Ishikawa (cell line): ENCODE measurements at regions not wholly inside any gene's neighbourhood (a gene's known extent, or its start where the extent isn't known, plus 50 kb on each side); places are given as distances from the start of the nearest gene placed in this dataset.

Experiments used
- CEBPB ChIP-seq: IDR thresholded peaks from 2 replicates; pipeline ENCODE4 v1.6.1; 2012
- CREB1 ChIP-seq: IDR thresholded peaks from 2 replicates; pipeline ENCODE4 v1.6.1; 2012; ENCODE audit warnings: low read depth
- EGR1 ChIP-seq: IDR thresholded peaks from 2 replicates; pipeline ENCODE4 v1.6.1; 2012
- EP300 ChIP-seq: IDR thresholded peaks from 2 replicates; pipeline ENCODE4 v1.6.1; 2012; ENCODE audit warnings: borderline replicate concordance
- FOXM1 ChIP-seq: IDR thresholded peaks from 2 replicates; pipeline ENCODE4 v1.6.1; 2012; ENCODE audit warnings: low read depth, borderline replicate concordance
- NFIC ChIP-seq: IDR thresholded peaks from 2 replicates; pipeline ENCODE4 v1.6.1; 2012
- RAD21 ChIP-seq: IDR thresholded peaks from 2 replicates; pipeline ENCODE4 v1.6.1; 2012; ENCODE audit warnings: low read depth
- TAF1 ChIP-seq: IDR thresholded peaks from 2 replicates; pipeline ENCODE4 v1.6.1; 2012; ENCODE audit warnings: low read depth, mild to moderate bottlenecking
- TCF12 ChIP-seq: IDR thresholded peaks from 2 replicates; pipeline ENCODE4 v1.6.1; 2012; ENCODE audit warnings: low read depth
- TEAD4 ChIP-seq: IDR thresholded peaks from 2 replicates; pipeline ENCODE4 v1.6.1; 2012
- YY1 ChIP-seq: IDR thresholded peaks from 2 replicates; pipeline ENCODE4 v1.6.1; 2012; ENCODE audit warnings: low read depth
- ZBTB7A ChIP-seq: IDR thresholded peaks from 2 replicates; pipeline ENCODE4 v1.6.1; 2012; ENCODE audit warnings: low read depth
- TF ChIP-seq, protein P1 (sequence below): IDR thresholded peaks from 2 replicates; pipeline ENCODE4 v1.6.1; 2012
- TF ChIP-seq, protein P2 (sequence below): IDR thresholded peaks from 2 replicates; pipeline ENCODE4 v1.6.1; 2012; ENCODE audit warnings: low read depth, mild to moderate bottlenecking
- TF ChIP-seq, protein P3 (sequence below): IDR thresholded peaks from 2 replicates; pipeline ENCODE4 v1.6.1; 2012

DNA sequence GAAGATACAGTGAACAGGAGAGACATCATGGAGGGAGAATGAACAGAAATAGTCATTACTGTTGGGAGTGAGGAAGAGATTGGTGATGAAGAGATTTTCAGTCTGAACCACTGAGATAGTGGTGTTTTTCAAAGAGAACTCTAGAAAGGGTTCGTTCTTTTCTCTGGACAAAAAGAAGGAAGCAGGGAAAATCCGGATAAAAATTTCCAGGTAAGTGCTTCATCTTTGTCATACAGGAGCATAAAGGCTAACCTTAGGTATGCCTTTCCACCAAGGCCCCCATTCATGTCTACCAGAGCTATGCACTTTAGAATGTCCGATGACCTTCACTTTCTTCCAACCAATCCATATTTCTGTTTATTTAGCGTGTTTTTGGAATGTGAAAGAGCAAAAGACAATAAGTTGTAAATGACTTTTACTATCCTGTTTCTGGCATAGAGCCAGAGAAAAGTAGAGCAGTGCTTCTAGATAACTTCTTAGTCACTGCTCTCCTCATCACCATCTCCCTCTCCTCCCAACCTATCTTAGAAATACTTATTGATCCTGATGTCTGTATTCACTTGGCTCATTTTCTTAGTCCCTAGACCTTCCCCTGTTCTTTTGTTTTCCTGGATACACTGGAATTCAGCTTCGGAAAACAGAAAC, 116.5 kb downstream of the TTC6 start:
- TF ChIP-seq EGR1 (no peak), CEBPB (no peak), EP300 (no peak), NFIC (no peak), RAD21 (no peak), FOXM1 (no peak), TEAD4 (no peak)
- TF ChIP-seq, protein P1, sequence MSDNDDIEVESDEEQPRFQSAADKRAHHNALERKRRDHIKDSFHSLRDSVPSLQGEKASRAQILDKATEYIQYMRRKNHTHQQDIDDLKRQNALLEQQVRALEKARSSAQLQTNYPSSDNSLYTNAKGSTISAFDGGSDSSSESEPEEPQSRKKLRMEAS: no peak
- TF ChIP-seq, protein P2, sequence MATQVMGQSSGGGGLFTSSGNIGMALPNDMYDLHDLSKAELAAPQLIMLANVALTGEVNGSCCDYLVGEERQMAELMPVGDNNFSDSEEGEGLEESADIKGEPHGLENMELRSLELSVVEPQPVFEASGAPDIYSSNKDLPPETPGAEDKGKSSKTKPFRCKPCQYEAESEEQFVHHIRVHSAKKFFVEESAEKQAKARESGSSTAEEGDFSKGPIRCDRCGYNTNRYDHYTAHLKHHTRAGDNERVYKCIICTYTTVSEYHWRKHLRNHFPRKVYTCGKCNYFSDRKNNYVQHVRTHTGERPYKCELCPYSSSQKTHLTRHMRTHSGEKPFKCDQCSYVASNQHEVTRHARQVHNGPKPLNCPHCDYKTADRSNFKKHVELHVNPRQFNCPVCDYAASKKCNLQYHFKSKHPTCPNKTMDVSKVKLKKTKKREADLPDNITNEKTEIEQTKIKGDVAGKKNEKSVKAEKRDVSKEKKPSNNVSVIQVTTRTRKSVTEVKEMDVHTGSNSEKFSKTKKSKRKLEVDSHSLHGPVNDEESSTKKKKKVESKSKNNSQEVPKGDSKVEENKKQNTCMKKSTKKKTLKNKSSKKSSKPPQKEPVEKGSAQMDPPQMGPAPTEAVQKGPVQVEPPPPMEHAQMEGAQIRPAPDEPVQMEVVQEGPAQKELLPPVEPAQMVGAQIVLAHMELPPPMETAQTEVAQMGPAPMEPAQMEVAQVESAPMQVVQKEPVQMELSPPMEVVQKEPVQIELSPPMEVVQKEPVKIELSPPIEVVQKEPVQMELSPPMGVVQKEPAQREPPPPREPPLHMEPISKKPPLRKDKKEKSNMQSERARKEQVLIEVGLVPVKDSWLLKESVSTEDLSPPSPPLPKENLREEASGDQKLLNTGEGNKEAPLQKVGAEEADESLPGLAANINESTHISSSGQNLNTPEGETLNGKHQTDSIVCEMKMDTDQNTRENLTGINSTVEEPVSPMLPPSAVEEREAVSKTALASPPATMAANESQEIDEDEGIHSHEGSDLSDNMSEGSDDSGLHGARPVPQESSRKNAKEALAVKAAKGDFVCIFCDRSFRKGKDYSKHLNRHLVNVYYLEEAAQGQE: no peak

DNA sequence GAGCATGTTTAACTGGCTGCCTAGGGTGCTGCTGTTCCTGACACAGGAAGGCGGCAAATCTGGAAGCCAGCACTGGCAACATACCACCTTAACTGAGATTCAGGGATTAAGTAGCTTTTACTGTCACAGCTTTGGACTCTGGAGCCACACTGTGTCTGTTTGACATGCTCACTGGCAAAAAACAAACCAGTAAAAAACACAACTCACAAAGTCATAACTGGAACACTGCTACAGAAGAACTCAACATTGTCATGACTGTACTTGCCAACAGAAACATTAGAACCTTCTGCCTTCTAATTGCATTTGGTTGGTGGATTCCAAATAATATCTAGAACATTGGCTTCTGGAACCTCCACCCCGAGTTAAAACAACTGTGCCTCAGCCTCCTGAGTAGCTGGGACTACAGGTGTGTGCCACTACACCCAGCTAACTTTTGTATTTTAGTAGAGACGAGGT, 117.6 kb downstream of the TTC6 start:
- TF ChIP-seq ZBTB7A: no peak
- no peak for TF ChIP-seq EP300
- TF ChIP-seq YY1: no peak
- no peak for TF ChIP-seq FOXM1
- TF ChIP-seq, protein P3, sequence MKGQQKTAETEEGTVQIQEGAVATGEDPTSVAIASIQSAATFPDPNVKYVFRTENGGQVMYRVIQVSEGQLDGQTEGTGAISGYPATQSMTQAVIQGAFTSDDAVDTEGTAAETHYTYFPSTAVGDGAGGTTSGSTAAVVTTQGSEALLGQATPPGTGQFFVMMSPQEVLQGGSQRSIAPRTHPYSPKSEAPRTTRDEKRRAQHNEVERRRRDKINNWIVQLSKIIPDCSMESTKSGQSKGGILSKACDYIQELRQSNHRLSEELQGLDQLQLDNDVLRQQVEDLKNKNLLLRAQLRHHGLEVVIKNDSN: no peak
- TF ChIP-seq CEBPB: no peak
- no peak for TF ChIP-seq TCF12

DNA sequence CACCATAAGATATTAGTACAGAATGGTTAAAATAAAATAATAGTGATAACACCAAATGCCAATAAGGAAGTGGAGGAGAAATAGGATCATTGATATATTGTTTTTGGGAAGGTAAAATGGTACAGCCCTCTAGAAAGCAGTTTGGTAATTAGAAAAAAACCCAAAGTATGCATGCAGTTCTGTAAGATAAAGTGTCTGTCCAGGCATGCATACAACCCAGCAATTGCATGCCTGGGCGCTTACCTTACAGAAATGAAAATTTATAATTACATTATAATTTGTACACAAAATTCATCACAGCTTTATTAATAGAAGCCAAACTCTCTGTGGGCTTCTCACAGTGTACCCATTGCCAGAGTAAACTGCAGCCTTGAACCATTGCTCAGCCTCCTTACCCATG, 124.7 kb downstream of the TTC6 start:
- TF ChIP-seq EGR1 (no peak), RAD21 (no peak), NFIC (no peak), EP300 (no peak), TCF12 (no peak), CREB1 (no peak), YY1 (no peak), CEBPB (no peak), ZBTB7A (no peak), TAF1 (no peak), TEAD4 (no peak)
- TF ChIP-seq, protein P2: no peak
- TF ChIP-seq, protein P3: no peak
- TF ChIP-seq, protein P1: no peak

DNA sequence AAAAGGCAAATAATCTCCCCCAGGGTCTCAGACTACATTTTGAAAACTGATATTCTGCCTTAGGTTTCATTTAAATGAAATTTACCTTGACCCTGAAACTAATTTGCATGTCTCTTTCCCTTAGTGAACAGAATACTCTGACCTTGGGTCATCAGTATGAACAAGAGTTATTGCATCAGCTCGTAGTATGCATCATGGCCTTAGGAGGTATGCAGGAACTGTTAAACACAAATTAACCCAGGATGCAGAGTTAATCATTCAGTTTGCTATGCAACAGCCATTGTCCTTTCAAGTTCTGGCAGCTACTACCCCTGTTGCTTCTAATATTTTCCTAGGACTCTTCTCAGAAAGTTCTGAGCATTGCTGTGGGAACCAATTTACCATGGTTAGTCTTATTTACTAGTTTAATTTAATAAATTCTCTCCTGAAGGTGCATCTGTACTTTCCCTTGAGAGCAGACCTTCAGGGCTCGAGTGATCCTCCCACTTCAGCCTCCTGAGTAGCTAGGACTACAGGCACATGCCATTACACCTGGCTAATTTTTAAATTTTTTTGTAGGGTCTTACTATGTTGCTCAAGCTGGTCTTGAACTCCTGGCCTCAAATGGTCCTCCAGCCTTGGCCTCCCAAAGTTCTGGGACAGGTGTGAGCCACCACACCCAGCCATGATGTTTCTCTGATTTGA, 126.7 kb downstream of the TTC6 start:
- TF ChIP-seq CREB1 (no peak), NFIC (no peak), YY1 (no peak), FOXM1 (no peak), CEBPB (no peak), TCF12 (no peak), TAF1 (no peak), EGR1 (no peak), TEAD4 (no peak), ZBTB7A (no peak), RAD21 (no peak), EP300 (no peak)
- TF ChIP-seq, protein P2: no peak
- TF ChIP-seq, protein P1: no peak
- TF ChIP-seq, protein P3: no peak
